VCaP (cell line): ENCODE measurements at regions not wholly inside any gene's neighbourhood (a gene's known extent, or its start where the extent isn't known, plus 50 kb on each side); places are given as distances from the start of the nearest gene placed in this dataset.

Experiments
- H3K27ac ChIP-seq: fragments of 450-650 bp; 2 replicates; pipeline ENCODE4 v1.5.1; 2017
- CTCF ChIP-seq: fragments of 450-650 bp; conservative IDR thresholded peaks from 2 replicates; pipeline ENCODE4 v1.5.1; 2017; ENCODE audit warnings: mild to moderate bottlenecking, moderate library complexity

DNA sequence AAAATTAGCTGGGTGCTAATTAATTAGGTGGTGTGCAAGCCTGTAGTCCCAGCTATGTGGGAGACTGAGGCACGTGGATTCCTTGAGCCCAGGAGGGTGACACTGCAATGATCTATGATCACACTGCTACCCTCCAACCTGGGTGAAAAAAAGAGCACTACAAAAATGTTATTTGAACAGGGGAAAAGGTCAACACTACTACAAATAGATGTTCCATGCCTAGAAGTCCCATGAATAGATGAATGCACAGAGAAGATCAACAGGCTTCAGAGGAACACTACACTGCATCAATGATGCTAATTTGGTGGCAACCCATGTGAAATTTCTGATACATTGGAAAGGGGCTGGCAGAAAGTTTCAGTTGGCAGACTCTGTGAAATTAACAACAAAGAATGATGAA lies 105.4 kb upstream of the FHIT start:
- no peak for TF ChIP-seq CTCF

DNA sequence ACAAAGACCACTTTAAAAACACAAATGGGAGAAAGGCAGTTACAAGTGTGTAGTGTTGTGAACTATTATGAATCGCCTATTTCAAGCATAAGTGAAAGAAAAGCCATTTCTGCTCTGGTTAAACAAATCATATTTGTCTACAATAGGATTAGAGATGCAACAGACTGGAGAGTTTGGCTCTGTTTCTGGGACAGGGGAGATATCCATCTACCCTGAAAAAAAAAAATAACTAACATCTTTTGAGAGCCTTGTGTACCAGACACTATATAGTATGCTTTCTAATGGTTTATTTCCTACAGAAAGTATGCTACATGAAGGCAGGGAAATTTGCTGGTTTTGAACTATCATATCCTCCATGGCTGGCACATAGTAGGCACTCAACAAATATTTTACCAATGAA lies 106.7 kb upstream of the FHIT start:
- no peak overlapping the region for H3K27ac ChIP-seq
- TF ChIP-seq CTCF: no peak

More for the DNA sequence above, 105.4 kb upstream of the FHIT start:
- H3K27ac ChIP-seq: no peak overlapping the region

- no peak overlapping the region for H3K27ac ChIP-seq
- TF ChIP-seq CTCF: no peak
Observed at GRCh38 chr3:61358364-61358763, 107.1 kb upstream of the FHIT start.

GRCh38 chr3:61360297-61360965 lies 109.2 kb upstream of the FHIT start:
- H3K27ac ChIP-seq: no peak overlapping the region
- TF ChIP-seq CTCF: no peak

- TF ChIP-seq CTCF: no peak
- no peak overlapping the region; the same call in 1 of the 2 replicates for H3K27ac ChIP-seq
Observed at GRCh38 chr3:61369678-61370077, 118.4 kb upstream of the FHIT start.

- TF ChIP-seq CTCF: peak; percentile 74
Observed at GRCh38 chr3:61371123-61371522, 119.9 kb upstream of the FHIT start.

DNA sequence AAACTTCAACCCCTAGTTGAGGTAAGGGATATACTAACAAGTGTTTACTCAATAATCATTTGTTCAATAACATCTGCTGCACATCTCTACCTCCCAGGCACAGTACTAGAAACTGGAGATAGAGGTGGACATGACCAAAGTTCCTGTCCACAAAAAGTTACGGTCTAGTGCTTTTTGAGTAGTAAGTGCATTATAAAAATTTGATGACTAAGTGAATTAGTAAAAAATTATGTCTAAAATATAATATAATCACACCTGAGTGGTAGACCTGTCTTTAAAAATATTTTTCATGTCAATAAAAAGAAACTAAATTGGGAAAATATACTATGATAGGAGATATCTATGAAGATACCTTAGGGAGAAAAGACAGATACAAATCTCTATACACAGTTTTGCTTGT lies 121.5 kb upstream of the FHIT start:
- no peak for TF ChIP-seq CTCF
- no peak overlapping the region for H3K27ac ChIP-seq

More at GRCh38 chr3:61371123-61371522, 119.9 kb upstream of the FHIT start:
- H3K27ac ChIP-seq: no peak overlapping the region
